ENCODE measurements at regions not wholly inside any gene's neighbourhood (a gene's known extent, or its start where the extent isn't known, plus 50 kb on each side); places are given as distances from the start of the nearest gene placed in this dataset.

DNA sequence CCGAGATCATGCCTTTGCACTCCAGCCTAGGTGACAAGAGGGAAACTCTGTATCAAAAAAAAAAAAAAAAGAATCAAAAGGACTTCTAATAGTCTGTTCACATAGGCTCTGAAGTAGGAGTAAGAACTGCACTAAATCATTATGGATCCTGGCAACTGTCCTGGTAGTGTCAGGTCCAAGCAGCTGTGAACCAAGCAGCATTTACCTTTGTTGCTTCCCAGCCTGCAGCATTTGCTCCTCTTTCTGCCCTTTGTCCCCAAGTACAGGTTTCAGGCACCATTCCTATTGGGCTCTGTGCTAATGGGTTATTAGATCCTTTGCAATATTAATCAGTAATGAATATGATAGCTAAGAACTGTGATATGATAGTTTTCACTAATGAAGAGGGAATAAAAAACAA, 77.4 kb upstream of the NBEA start:
- no peak for DNase-seq

DNA sequence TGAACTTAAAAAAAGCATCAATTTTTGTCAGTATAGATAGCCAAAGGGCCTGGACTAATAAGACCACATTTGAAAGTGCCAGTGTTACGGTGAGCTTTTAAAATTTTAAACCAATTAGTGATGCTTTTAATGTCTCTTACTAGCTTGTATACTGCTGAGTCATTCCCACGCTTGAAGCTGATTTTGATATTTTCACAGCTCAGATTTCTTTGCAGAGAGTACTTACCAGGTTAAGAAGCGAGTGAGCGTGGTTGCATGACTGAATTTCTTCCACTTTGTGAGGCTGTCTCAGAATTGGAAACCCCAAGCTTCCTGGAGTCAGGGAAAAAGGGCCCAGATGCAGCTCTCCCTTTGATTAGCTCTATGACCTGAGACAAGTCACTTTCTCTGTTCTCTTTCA, 74.5 kb upstream of the NBEA start:
- no peak for DNase-seq

DNA sequence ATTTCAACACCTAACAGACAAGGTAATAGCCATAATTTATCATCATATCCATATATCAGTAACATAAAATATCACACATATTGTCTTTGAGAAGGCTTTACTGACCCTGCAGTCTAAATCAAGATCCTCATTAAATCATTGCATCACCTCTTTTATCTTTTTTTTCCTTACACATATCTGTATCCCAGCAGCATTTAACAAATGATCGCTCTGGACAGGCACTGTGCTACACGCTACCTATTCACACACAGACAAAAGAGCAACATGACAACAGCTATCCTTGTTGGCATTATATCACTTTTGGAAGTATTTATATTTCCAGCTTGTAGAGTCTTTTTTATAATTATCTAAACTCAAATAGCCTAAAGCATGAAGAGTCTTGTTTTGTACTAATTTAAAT, 73.3 kb upstream of the NBEA start:
- no peak for DNase-seq

DNA sequence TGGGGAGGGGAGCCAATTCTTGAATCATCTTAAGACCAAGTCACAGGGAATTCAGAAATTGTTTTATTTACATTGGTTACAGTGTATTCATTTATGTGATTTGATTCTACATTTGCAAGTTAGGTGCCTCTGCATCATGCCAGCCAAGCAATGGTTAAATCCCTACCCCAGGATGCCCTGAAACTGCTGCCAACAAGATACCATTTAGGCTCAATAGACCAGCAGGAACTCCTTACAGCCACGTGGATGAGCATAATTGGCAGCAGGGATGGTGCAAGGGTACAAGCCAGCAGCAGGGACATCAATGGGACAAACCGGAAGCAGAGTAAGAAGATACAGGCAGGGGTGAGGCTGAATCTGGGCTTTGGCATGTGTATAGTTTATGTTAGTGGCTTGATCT, 72.4 kb upstream of the NBEA start:
- DNase-seq = no peak

DNA sequence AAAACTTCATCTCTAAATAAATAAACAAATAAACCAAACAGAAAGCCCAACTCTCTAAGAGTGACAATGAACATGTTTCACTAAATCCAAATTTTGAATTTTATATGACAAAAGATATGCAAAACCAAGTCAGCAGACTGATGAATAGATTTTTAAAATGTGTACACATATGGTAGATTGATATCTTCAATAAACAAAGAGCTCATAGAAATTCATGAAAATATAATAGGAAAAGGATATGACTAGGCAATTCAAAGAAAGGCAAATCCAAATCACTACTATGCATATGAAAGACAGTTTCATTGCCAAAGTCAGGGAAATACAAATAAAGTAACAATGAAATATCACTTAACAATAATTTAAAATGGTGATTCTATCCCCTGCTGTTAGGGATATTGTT, 63.7 kb upstream of the NBEA start:
- no peak for DNase-seq

DNA sequence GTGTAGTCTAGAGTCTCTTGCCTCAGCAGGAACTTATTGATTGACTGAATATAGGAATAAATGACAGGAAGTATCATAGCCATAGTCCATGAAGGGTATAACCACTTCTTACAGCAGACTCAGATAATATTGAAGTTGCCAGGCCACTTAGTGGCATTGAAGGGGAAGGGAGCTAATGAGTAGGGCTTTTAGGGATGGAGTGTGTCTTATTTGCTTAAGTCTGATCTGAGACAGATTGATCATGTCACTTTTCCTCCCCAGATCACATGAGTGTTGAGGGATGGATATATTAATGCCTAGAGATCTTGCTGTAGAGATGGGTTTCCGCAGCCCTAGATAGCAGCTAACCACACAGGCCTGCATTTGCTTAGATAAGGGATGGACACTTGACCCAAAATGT, 62.2 kb upstream of the NBEA start:
- no peak for DNase-seq

DNA sequence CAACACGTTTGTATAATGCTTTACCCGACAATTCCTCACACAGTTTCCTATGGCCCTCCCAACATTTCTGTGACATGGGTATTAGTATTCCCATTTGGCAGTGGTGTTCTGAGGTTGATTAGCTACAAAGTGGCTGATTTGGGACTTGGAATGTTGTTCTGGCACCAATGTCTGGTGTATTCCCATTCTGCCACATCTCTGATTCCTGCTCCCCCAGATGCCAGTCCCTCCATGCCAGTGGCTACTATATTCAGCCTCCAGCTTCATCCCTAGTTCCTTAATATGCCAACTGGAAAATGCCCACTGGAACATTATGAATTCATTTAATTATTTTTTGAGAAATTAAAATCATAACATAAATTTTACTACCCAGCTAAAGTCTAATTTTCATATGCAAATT, 60.6 kb upstream of the NBEA start:
- DNase-seq = no peak

DNA sequence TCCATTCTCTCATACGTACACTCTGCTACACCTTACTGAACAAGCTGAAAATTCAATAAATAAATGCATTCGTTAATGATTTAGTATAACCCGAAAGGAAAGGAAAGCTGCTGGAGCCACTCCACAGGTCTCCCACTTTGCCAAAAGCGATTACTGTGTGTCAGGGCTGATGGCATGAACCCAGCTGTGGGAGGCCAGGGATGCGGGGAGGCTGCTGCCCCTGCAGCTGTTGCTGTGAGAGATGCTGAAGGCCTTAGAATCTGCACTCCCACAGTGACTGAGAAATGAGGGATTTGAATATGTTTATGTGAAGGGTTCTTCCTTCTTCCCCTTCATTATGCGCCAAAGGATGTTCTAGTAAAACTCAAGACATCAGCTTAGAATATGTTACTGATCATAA, 58.7 kb upstream of the NBEA start:
- DNase-seq = no peak

DNA sequence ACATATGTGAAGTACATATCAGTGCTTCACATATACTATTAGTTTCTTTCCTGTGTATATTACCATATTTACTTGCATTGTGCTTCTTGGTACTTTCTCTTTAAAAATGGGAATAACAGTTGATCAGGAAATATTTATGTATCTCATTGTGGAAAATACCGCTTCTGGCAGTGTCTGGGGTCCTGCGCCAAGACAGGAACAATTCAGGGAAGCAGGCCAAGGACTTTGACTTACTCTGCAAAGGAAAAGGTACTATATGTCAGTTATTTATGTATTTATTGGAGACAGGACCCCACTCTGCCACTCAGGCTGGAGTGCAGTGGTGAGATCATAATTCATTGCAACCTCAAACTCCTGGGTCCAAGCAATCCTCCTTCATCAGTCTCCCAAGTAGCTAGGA, 57.7 kb upstream of the NBEA start:
- DNase-seq = no peak

DNA sequence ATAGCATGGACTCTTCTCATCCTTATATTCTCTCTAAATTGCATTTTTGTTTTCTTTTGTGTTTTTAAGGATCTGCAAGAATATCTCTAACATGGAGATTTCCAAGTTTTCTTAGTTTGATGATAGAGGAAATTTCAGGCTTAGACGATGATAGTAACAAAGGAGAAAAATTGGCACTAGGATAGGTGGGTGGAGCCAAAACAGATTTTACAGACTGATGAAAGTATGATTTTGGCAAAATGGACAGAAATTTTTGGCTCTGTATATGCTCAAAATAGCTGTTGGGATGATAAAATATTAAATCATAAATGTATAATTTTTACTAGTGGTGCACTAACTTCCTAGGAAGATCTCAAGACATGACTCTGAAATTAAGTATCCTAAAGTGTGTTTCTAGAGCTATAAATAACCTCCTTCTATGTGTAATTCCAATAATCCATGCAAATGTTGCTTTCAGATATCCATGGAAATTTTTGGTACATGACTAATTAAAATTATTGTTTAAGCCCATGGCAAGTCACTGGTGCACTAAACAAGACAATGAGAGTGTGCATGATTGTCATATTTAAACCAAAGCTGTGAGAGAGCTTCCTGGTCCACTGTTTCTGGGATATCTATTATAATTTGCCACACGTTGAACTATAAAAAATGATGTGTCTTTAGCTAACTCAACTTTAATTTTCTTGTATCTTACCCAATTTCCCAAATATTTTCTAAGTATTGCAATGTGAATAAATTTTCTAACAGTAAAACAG, 55.8 kb upstream of the NBEA start:
- no peak for DNase-seq

DNA sequence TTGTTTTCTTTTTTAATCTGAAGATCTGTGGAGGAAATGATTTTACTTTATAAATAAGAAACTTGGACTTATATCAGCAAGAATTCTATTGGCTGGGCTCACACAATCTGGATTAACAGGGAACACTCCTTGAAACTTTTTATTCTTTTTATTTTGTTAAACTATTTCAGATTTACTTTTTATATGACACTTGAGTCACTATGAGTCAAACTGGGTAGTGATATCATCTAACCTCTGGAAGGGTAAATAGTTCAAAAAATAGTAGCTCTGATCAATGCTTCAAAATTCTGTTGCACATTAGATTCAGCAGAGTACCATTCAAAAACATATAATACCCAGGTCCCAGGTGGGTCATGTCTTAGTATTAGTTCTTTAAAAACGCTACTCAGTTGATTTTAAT, 55.1 kb upstream of the NBEA start:
- DNase-seq = no peak
